ENCODE measurements at regions not wholly inside any gene's neighbourhood (a gene's known extent, or its start where the extent isn't known, plus 50 kb on each side); places are given as distances from the start of the nearest gene placed in this dataset.

DNA sequence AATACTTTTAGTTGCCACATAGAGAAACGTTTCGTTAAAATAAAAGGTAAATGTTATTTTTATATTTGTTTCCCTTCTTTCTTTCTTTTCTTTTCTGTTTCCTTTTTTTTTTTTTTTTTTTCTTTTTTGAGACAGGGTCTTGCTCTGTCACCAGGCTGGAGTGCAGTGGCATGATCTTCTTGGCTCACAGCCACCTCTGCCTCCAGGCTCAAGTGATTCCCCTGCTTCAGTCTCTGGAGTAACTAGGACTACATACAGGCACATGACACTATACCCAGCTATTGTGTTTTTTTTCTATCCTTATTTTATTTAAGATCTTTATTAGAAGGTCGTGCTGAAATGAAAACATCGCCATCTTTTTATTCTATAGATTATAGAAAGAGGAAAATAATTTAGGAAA is 661.8 kb upstream of the MBL2 start:
- no peak for TF ChIP-seq EZH2 (IDR thresholded peaks at IDR 0.05)
- TF ChIP-seq POLR2AphosphoS5 (IDR thresholded peaks at IDR 0.05; ENCODE audit: borderline replicate concordance, low read depth, low read length): no peak
- TF ChIP-seq FOXP2 (optimal IDR thresholded peaks at IDR 0.05; ENCODE audit: control extremely low read depth, extremely low read length, insufficient read depth): no peak

Measured in SK-N-MC (cell line).